Pancreas (tissue), 10 donors: ENCODE measurements at regions not wholly inside any gene's neighbourhood (a gene's known extent, or its start where the extent isn't known, plus 50 kb on each side); places are given as distances from the start of the nearest gene placed in this dataset.

Experiments used
- ATAC-seq, 4 donors: fragments of 200-7000 bp; cut with Tn5 transposase; one replicate each; pipeline versions ENCODE4 v1.8.0 to v1.9.1; 2020; ENCODE audit warnings: mild to moderate bottlenecking in 4 of 4, moderate library complexity in 4 of 4
- DNase-seq, 6 donors: peaks; one replicate each; pipeline ENCODE4 v3.0.0-alpha.2; 2020
- FAIRE-seq: peaks from 2 replicates; lab custom pipeline; 2012; peaks lifted over from hg19 to GRCh38; lab: Jason Lieb, UNC
- H3K27ac ChIP-seq, 4 donors: fragments of 200-600 bp; sonication (generic); 1 replicate in 3 of 4; 2 replicates in 1 of 4; pipeline versions ENCODE4 v1.5.0 to v1.8.0; 2020
- H3K27me3 ChIP-seq, 4 donors: fragments of 200-600 bp; one replicate each; pipeline ENCODE4 v1.8.0; 2021
- H3K36me3 ChIP-seq, 3 donors: fragments of 200-600 bp; sonication (generic) in 1 of 3; one replicate each; pipeline versions ENCODE4 v1.5.0 to v1.8.0; 2020 to 2021
- H3K4me1 ChIP-seq, 3 donors: fragments of 200-600 bp; one replicate each; pipeline ENCODE4 v1.8.0; 2021
- H3K4me3 ChIP-seq, 4 donors: fragments of 200-600 bp; sonication (generic) in 2 of 4; one replicate each; pipeline versions ENCODE4 v1.5.0 to v1.8.0; 2020 to 2021
- H3K9me3 ChIP-seq, 4 donors: fragments of 200-600 bp; one replicate each; pipeline ENCODE4 v1.8.0; 2021
- CTCF ChIP-seq, 4 donors: fragments of 200-600 bp; sonication (generic) in 3 of 4; IDR thresholded peaks; one replicate each; pipeline versions ENCODE4 v1.5.0 to v1.8.0; 2021; ENCODE audit warnings: antibody characterized with exemption in 4 of 4
- WGBS, 2 donors: extraction: QIAGEN DNeasy Blood & Tissue Kit; methylation state at CpG; one replicate each; pipeline ENCODE4 v1.1.7; 2013; 5-methylcytosine and 5-hydroxymethylcytosine counted together
- intact Hi-C, 3 donors: fragments of 100-400 bp; cut with DNase I; formaldehyde crosslinking; loops; one replicate each; pipeline versions ENCODE4 v1.11.1 to v1.14.2; 2022
- donor health status: healthy with polysubstance abuse.
- donor health status: DM: no; HTN: no; CAD: no; lungs with moderate emphysema.
- donor health status: DM: no; HTN: no; CAD: no.
- donor health status: control.
- donor health status: control.
- donor health status: Bipolar disorder and iron deficiency.
- donor health status: DM: yes; HTN: yes; CAD: no.
- donor health status: DM: no; HTN: no; CAD: no.
- donor health status: DM: no; HTN: no; CAD: no.
- donor health status: DM: yes; HTN: yes; CAD: no.

GRCh38 chr1:201625851-201626251, 86.9 kb downstream of the NAV1 start:
- 77 to 85% methylated on average over 3 of the region's 3 CpGs for WGBS, 2 donors
- DNase-seq, result no peak
- Histone ChIP-seq H3K4me1 (no peaks in the 10 kb centered on the region), H3K27me3 (no peaks in the 10 kb centered on the region), H3K4me3 (no peak overlapping the region), H3K36me3 (no peaks in the 10 kb centered on the region), H3K9me3 (no peaks in the 10 kb centered on the region), H3K27ac (no peak overlapping the region)
- ATAC-seq, result no peak
- intact Hi-C loops, result no loop called here
- FAIRE-seq, result no peak
- no peak for TF ChIP-seq CTCF (IDR thresholded peaks at IDR 0.05)

- FAIRE-seq (no peak), DNase-seq (no peak), ATAC-seq (no peak)
- Histone ChIP-seq H3K27ac (no peak overlapping the region), H3K9me3 (no peaks in the 10 kb centered on the region), H3K36me3 (no peaks in the 10 kb centered on the region), H3K4me3 (no peak overlapping the region), H3K27me3 (no peaks in the 10 kb centered on the region), H3K4me1 (no peaks in the 10 kb centered on the region)
- 90 to 95% methylated on average over 4 of the region's 4 CpGs for WGBS, 2 donors
- no peak for TF ChIP-seq CTCF (IDR thresholded peaks at IDR 0.05)
- intact Hi-C loops, result no loop called here
These were observed 87.8 kb downstream of the NAV1 start for GRCh38 chr1:201626629-201627275.

- intact Hi-C loops, result no loop called here
These were observed 89.6 kb downstream of the NAV1 start for GRCh38 chr1:201628490-201628889.

GRCh38 chr1:201630582-201630981, 91.7 kb downstream of the NAV1 start:
- 80 to 82% methylated on average over 6 of the region's 6 CpGs for WGBS, 2 donors
- ATAC-seq (no peak), DNase-seq (no peak), FAIRE-seq (no peak)
- H3K27me3 ChIP-seq, result no peaks in the 10 kb centered on the region
- no peak overlapping the region for H3K27ac ChIP-seq
- intact Hi-C loops, result no loop called here
- no peaks in the 10 kb centered on the region for H3K9me3 ChIP-seq
- no peak for TF ChIP-seq CTCF (IDR thresholded peaks at IDR 0.05)
- H3K4me3 ChIP-seq, result no peak overlapping the region
- no peaks in the 10 kb centered on the region for H3K4me1 ChIP-seq
- no peaks in the 10 kb centered on the region for H3K36me3 ChIP-seq

More at GRCh38 chr1:201628490-201628889, 89.6 kb downstream of the NAV1 start:
- no peak overlapping the region for H3K4me3 ChIP-seq
- no peak for FAIRE-seq
- no peak for ATAC-seq
- no peak for TF ChIP-seq CTCF (IDR thresholded peaks at IDR 0.05)
- H3K27ac ChIP-seq, result no peak overlapping the region
- WGBS, 2 donors, result 77 to 80% methylated on average over 6 of the region's 6 CpGs
- H3K36me3 ChIP-seq, result no peaks in the 10 kb centered on the region
- H3K27me3 ChIP-seq, result no peaks in the 10 kb centered on the region
- no peaks in the 10 kb centered on the region for H3K4me1 ChIP-seq
- DNase-seq, result no peak
- no peaks in the 10 kb centered on the region for H3K9me3 ChIP-seq

GRCh38 chr1:201631037-201631436, 92.1 kb downstream of the NAV1 start:
- no peaks in the 10 kb centered on the region for H3K9me3 ChIP-seq
- DNase-seq (no peak), ATAC-seq (no peak), FAIRE-seq (no peak)
- TF ChIP-seq CTCF (IDR thresholded peaks at IDR 0.05), result no peak
- H3K27me3 ChIP-seq, result no peaks in the 10 kb centered on the region
- no peaks in the 10 kb centered on the region for H3K4me1 ChIP-seq
- intact Hi-C loops, result no loop called here
- WGBS, 2 donors, result 89 to 94% methylated on average over 7 of the region's 7 CpGs
- no peaks in the 10 kb centered on the region for H3K36me3 ChIP-seq
- no peak overlapping the region for H3K4me3 ChIP-seq
- no peak overlapping the region for H3K27ac ChIP-seq
